HG03558 (cell line): ENCODE measurements at regions not wholly inside any gene's neighbourhood (a gene's known extent, or its start where the extent isn't known, plus 50 kb on each side); places are given as distances from the start of the nearest gene placed in this dataset.
A peak's percentile ranks its signal among the peaks of the same experiment; 100 is the strongest.
"Not testable (repeated sequence)": the region's sequence is repeated elsewhere in the genome, so short reads cannot be mapped to it uniquely, and the experiment has no call there.

Experiments used
- ATAC-seq: cut with Tn5 transposase; IDR thresholded peaks from one replicate; pipeline ENCODE4 v1.9.1; 2021; ENCODE audit warnings: moderate number of reproducible peaks; ENCODE audit not compliant: unreplicated experiment; ENCODE audit errors: extremely low read depth

DNA sequence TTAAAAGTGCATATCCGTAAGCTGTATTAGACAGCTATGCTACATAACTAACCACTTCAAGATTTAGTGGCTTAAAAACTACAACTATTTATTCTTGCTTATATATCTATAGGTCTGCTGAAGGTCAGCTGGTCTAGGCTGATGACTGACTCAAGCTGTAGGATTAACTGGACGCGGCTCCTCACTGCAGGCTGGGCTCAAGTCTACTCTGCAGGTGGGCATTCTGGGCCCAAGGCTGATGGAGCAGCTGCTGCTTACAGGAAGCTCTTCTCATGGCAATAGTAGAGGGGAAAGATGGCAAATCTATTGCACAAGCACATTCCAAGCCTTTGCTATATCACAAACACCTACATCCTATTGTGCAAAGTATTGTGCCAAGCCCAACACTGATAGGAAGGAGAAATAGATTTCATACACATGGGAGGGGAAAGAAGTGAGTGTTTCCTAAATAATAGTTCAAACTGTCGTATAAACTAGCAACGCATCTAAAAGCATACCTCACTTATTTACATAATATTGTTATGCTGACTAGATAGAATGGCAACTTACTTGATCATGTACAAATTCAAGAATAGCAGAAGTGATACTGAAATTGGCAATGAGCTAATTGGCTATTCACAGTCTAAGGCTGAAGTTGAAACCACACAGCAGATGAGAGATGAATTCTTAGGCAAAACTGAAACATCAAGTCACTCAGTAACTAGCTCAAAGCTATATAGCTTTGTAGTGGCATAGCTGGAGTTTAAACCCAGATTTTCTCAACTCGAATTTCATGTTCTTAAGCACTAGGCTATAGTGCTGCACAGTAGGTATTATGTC is 263.8 kb downstream of the NKX6-1 start:
- peak; percentile 99 for ATAC-seq

DNA sequence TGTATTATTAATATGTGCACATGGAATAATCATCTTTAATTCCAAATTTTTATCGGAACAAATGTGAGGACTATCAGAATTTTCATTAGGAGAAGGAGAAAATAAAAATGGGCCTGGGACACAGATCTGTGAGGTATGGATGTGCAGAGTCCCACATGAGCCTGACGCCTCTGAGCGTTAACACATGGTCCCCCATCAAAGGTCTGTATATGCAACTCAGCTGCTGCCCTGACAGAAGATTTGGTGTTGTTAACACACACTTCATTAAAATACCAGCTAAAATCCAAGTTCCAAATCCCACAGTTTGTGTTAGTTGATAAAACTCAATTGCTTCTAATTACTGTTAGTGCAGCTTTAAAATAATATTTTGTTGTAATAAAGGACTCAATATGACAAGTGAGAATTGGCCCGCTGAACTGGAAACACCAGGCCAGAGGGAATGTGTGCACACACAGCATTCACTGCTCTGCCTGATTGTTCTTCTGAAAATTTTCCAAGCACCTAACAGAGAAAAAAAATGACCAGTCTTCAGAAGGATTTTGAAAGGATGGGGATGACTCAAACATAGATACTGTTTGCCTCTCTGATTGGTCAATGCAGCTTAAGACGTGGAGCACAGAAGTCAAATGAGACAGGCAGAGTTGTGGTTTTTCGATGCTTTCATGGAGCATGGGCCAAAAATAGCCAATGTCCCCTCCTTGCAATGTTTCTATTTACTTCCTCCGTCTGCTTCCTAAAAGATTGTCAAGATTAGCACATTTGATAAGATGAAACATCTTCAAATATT is 266.6 kb downstream of the NKX6-1 start:
- ATAC-seq = no peak

DNA sequence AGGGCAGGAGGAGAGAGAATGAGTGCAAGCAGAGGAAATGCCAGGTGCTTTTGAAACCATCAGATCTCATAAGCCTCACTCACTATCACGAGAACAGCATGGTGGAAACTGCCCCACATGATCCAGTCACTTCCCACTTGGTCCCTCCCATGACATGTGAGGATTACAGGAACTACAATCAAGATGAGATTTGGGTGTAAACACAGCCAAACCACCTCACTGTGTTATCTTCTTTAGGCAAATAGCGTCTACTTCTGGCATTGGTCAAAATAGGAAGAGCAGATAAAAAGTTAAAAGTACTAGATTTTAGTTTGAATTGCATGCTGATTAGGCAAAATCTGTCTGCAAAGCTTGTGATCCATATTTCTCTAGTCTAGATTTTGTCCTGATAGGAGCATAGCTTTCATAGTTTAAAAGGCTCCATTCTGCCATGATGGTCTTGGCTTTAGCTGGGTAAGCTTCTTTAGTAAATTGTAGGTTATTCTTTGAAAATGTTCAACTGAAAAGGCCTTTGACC is 267.5 kb downstream of the NKX6-1 start:
- no peak for ATAC-seq

DNA sequence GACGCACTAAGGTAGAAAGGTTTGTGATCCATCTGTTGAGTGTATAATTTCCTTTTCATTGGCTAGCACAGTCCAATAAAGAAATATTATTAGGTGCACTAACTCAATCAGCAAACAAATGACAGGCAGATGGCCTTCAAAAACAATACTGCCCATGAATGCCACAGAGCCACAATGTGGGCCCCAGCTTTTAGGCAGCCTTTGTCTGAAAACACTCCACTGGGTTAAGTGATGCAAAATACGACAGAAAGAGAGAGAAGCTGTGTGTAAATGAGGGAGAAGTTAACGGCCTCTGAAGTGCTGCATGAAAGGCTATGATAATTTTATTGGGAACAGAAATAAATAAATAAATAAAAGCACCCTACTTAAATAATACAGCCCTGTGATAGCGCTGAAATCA is 274.6 kb downstream of the NKX6-1 start:
- ATAC-seq = no peak

DNA sequence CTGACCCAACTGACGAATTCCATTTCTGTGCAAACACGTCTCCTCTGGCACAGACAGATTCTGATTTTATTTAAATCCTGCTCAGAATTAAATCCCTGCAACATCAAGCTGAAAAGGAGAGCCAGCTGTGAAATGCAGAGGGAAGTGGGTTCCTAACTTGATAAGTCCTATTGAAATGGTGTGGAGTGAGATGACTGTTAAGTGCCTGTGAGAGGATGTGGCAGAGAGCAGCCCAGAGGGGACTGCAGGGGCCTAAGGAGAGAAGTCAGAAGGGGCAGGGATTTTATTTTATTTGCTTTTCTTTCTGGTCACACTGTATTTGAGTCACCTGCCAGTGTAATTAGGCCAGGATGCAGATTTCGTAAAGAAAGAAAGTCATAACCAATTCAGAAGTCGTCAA is 277.4 kb downstream of the NKX6-1 start:
- no peak for ATAC-seq

DNA sequence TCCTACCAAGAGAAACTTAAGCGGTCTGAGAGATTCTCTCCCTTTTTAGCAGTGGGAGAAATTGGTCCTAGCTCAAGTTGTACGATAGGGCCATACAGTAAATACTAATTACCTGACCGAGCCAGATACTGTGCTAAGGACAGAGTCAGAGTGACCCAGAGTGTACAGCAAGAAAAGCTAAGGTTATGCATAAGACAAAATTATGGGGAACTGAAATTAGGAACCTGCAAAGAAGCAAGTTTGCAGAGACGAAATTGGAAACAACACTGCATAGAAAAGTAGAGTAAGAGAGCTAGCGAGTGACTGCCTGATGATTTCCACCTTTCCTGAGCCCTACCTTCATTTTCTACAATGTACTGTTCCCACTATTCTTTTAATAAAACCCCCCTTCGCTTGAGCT is 278.1 kb downstream of the NKX6-1 start:
- ATAC-seq = no peak

DNA sequence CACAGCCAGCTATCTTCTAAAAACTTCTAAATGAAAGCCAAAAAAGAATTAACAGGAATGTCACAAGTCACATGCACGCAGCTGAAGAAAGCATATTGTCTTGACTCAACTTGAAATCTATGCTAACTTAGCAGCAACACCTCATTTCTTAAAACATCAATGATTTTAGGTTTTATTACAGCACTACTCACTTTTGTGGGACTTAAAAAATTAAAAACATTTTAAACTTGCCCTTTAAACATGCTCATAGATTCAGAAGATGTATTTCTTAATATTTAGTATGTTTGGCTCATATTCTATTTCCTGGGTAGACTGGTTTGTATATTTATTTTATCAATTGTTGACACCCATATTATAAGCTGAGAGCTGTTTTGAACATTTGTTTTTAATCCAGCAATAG is 279.4 kb downstream of the NKX6-1 start:
- no peak for ATAC-seq

DNA sequence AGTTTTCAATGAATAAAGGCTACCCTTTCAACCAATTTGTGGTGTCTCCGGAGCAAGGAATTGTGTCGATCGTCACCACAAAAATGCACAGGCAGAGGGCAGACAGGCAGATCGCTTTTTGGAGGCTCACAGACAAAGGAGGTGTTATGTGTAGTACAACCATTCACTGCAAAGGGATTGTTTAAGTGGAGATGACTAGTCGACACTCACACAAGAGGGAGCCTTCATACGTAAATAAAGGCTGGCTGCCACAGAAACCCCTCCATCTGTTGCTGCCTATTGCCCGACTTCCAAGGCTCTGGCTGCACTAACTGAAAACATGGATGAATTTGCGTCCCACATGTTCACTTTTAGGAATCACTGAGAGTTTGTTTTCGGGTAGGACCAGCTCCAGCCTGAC is 281.1 kb downstream of the NKX6-1 start:
- ATAC-seq = no peak

DNA sequence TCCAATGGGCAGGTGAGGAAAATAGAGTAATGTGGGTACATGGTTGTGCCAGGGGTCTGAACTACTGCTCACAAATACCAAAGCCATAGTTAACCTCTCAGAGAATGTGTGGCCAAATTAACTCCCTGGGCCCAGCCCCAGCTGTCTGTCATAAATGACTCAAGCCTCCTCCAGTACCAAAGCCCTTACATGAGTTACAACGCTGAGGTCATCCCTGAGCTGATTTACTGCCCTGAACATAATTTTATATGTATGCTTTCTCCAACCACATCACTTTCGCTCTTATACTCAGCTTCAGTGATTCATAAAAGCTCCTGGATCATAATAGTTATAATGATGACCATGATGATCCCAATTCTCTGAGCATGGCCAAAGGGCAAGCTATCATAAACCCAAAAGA is 283.9 kb downstream of the NKX6-1 start:
- no peak for ATAC-seq

DNA sequence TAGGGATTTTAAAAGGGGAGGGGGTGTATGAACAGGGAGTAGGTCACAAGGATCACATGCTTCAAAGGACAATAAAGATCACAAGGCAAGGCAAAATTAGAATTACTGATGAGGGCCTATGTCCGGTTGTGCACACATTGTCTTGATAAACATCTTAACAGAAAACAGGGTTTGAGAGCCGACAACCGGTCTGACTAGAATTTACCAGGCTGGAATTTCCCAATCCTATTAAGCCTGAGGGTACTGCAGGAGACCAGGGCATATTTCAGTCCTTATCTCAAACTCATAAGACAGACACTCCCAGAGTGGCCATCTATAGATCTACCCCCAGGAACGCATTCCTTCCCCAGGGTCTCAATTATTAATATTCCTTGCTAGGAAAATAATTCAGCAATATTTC is 292.9 kb downstream of the NKX6-1 start:
- not testable (repeated sequence) for ATAC-seq

DNA sequence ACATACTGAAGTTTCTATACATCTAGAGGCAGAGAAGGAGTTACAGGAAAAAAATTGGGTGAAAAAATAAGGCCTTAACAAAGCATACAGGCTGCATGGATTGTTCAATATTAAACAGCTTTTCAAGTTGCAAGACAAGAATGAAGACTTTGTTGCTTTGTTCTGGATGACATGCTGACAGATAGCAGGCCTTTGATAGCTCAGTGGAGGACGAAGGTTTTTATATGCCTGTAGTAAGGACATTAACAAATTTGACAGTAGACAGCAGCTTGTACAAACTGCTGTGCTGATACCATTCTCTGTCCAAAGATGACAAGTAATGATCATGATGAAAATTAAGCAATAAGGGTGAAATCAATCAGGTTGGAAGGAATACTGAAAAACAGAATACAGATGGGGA is 309.9 kb downstream of the NKX6-1 start:
- ATAC-seq = no peak

DNA sequence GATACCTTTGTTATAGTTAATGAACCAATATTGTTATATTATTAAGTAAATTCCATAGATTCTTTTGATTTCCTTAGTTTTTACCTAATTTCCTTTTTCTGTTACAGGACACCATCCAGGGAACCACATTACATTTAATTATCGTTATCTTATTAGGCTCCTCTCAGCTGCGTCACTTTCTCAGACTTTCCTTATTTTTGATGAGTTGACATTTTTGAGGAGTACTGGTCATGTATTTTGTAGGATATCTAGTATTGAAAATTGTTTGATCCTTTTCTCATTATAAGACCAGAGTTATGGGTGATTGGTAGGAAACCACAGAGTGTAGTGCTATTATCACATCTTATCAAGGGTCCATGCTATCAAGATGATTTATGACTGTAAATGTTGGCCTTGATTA is 319.7 kb downstream of the NKX6-1 start:
- no peak for ATAC-seq

DNA sequence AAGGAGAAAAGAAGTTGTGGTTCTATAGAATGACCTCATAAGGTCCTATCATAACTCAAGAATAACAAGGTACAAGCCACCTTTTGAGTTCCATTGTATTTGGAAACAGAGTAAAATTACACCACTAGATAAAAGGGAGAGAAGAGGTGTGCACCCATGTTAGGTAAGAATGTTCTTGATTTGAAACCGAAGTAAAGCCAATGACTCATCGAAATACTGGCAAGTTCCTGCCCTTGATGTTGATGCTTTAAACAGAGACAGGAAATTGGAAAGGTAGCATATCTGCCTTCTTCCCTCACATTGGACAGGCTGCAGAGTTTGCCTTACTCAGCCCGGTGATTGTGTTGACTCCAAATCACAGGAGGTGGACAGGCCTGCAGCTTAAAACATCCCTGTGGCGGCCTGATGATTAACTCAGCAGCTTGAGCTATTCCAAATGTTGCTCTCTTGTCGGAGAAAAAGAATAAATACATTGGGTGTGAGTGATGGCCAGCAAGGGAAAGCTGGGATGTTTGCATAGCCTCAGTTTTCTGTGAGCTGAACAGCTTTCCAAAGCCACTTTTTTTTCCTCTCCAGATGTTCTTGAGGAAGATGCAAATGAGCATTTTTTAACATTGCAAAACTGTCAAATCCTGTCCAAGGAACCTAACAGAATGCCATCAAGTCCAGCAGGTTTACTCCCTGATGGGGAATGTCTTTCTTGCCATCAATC is 321.1 kb downstream of the NKX6-1 start:
- no peak for ATAC-seq

DNA sequence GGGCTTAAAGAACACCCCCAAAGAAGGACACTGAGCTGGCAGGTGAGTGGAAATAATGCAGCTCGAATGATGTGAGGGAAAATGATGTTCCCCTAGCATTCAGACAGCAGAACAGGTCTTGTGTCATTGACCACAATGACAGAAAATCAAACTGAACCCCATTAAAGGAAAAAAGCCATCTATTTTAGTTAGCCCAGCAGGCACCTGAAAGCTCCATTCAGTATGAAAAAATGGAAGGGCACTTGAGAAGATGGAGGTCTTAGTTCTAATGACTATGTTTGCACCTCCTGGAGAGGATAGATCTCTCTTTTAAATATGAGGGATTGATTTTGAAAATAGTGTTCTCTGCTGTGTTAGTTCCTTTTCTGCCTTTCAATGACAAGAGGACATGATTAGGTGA is 323.1 kb downstream of the NKX6-1 start:
- ATAC-seq = no peak

DNA sequence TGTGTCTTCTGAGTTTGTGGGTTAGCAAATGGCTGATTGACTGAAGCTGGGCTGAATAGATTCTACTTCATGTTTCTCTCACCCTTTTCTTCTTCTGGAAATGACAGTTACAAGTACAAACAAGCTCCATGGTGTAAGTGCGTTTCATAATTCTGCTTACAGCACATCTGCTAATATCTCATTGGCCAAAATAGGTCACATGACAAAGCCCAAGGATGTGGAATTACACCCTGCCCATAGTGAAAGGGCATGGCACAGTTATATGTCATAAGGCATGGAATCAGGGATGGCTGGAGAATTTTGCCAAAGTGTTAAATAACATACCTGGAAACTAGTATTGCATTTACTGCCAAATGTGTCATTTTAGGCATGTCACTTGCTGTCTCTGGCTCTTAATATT is 327.2 kb downstream of the NKX6-1 start:
- no peak for ATAC-seq

DNA sequence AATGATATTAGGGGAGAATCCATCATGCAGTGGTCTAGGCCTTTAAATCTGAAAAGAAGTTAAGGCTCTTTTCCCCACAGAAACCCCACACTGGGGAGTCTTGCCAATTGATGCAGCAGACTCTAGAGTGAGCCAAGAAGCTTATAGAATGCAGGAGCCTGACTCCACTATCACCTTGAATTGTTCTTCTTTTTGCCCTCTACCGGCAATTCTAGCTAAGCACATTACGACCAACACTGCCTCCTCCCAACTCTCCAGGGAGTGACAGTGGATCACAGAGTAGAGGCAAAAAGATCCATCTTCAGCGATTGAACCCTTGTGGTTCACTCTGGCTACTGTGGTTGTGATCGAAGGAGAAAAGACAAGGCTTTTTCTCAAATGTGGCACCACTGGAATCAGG is 331.5 kb downstream of the NKX6-1 start:
- ATAC-seq = no peak

DNA sequence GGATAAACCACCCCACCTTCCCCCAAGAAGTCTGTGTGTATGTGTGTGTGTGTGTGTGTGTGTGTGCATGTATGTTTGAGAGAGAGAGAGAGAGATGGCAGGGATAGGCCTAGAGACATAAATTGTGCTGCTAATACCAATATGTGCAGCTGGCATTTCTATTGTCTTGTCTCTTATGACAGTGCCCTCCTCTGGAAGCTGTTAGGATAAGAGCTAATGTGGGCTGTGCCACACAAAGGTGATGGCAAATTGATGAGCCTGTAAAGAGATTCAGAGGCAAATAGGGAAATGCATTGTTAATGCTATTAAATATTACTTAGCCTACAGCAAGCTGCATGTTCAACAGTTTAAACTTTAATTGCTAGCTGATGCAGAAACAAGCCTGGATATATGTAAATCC is 332.0 kb downstream of the NKX6-1 start:
- no peak for ATAC-seq

DNA sequence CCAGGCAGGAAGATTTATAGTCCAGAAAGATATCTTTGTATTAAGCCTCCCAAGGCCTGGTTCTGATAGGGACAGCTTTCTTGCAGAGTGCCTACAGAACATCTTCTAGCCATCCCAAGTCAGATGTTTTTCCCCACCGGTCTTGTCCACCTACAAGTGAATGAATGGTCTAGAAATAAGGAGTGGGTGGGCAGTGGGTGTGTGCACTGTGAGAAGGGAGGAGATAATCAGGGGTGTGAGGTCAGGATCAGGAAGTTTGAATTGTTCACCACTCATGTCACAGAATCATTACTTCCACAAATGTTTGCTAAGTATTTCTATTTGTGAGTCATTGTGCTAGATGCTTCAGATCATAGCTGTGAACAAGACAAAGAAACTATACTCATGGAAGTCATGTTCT is 332.6 kb downstream of the NKX6-1 start:
- ATAC-seq = no peak

DNA sequence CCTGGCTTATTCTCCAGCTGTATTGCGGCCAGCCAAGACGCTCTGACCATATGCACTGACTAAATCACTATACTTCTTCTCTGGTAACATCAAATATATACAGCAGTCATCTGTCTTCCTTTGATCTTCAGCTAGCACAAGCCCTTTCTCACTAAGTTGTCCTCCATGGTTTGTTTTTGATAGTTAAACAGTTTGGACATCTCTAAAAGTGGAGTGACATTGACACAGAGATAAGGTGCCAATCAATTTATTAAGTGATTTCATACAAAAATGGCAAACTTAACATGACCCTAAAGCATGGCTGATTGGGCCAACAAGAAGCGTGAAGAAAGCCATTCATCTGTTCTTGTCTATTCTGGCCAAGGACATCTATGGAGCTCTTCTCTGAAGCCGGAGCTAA is 334.9 kb downstream of the NKX6-1 start:
- no peak for ATAC-seq

DNA sequence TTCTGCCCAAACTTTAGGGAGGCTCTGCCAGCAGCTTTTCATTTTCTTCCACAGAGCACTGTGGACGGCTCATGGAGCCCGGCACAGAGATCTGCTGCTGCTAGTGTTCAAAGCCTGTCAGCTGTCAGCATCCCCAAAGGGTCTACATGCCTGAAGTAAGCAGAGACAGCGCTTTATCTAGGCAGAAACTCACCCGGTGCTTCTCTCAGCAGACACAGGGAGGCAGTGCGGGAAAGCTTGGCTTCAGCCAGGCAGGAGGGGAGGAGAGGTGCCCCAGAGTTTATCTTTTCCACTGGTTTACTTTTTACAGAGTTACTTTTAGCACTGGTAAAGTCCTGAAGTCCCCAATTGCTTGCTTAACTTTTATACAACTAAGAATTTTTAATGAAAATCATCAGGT is 339.3 kb downstream of the NKX6-1 start:
- ATAC-seq = no peak

DNA sequence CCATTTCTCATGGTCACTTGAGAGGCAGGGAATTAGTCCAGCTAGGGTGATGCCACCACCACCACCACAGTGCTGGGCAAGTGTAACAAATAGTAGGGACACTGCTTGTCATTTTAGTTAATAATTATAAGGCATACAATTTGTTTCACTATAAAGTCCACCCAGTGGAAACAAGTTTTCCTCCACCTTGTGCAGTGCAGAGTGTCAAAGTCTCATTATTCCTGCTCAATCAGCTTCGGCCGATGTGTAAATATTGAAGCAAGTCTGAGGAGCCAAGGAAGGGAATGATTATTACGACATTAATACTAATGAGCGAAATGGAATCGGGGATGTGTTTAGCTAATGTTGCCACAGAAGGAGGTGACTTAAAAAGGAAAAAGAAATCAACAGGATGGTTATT is 340.4 kb downstream of the NKX6-1 start:
- no peak for ATAC-seq
